ENCODE measurements at regions not wholly inside any gene's neighbourhood (a gene's known extent, or its start where the extent isn't known, plus 50 kb on each side); places are given as distances from the start of the nearest gene placed in this dataset.
"Not testable (repeated sequence)": the region's sequence is repeated elsewhere in the genome, so short reads cannot be mapped to it uniquely, and the experiment has no call there.

DNA sequence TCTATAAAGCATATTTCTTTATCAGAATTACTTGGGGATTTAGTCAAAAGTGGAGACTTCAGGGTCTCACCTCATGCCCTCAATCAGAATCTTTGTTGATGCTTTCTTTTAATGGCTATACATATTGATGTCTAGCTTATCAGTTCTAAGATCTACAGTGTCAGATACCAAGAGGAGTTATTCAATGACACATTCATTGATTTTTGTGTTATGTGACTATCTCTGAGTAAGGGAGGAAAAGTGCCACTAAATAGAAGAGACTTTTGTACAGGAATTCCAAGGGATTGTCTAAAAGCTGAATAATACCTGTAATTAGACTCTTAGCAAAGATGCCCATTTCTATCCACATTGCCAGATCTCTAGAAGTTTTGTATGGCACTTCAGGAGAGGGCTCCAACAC is 87.2 kb downstream of the HLX start:
- H3K27ac Mint-ChIP-seq, result no peak overlapping the region
- H3K4me1 Mint-ChIP-seq, result peaks cover 6% of the 10 kb centered on the region
- no peaks in the 10 kb centered on the region for H3K36me3 Mint-ChIP-seq (ENCODE audit: low read depth)
- H3K27me3 Mint-ChIP-seq (ENCODE audit: low read depth), result peaks cover 13% of the 10 kb centered on the region
- H3K9me3 Mint-ChIP-seq, result peaks cover 13% of the 10 kb centered on the region
- H3K4me3 Mint-ChIP-seq, result no peak overlapping the region
- TF ChIP-seq, protein P1, sequence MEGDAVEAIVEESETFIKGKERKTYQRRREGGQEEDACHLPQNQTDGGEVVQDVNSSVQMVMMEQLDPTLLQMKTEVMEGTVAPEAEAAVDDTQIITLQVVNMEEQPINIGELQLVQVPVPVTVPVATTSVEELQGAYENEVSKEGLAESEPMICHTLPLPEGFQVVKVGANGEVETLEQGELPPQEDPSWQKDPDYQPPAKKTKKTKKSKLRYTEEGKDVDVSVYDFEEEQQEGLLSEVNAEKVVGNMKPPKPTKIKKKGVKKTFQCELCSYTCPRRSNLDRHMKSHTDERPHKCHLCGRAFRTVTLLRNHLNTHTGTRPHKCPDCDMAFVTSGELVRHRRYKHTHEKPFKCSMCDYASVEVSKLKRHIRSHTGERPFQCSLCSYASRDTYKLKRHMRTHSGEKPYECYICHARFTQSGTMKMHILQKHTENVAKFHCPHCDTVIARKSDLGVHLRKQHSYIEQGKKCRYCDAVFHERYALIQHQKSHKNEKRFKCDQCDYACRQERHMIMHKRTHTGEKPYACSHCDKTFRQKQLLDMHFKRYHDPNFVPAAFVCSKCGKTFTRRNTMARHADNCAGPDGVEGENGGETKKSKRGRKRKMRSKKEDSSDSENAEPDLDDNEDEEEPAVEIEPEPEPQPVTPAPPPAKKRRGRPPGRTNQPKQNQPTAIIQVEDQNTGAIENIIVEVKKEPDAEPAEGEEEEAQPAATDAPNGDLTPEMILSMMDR (IDR thresholded peaks at IDR 0.05; ENCODE audit: unreplicated experiment in 3 of 3), result no peak

DNA sequence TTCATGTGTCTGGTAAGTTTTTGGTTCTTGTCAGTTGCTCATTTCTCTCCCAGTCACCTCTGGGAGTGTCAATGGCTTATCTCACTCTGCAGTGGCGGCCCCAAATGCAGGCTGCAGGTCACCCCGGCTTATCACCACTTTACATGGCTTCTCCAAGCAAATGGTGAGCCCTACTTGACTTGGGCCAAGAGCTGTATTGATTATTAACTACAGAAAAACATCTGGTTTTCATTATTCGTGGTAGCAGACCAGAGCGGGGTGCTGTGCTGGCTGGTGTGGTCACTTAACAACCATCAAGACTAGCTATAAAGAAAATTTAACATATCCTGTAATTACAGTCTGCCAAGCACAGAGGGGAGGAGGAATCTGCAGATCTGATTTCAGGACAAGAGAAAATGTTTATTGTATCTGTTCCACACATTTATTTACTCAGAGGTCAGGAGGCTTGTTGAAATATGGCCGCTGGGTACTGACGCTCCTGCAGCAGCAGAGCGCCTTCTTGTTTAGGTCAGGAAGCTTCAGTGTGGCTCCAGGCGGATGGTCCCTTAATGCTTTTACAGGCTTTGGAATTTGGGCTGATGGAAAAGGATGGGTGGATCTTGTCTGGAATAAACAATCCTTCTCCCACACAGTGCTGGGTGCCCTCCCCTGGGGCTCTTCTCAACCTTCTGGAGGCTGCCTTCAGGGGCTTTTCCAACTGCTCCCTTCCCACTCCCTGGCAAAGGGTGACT is 87.8 kb downstream of the HLX start:
- H3K27ac Mint-ChIP-seq, result no peak overlapping the region
- peaks cover 13% of the 10 kb centered on the region for H3K9me3 Mint-ChIP-seq
- H3K4me1 Mint-ChIP-seq, result peaks cover 6% of the 10 kb centered on the region
- H3K4me3 Mint-ChIP-seq, result no peak overlapping the region
- TF ChIP-seq, protein P1 (IDR thresholded peaks at IDR 0.05; ENCODE audit: unreplicated experiment in 3 of 3), result no peak
- H3K27me3 Mint-ChIP-seq (ENCODE audit: low read depth), result peaks cover 10% of the 10 kb centered on the region
- H3K36me3 Mint-ChIP-seq (ENCODE audit: low read depth), result no peaks in the 10 kb centered on the region

DNA sequence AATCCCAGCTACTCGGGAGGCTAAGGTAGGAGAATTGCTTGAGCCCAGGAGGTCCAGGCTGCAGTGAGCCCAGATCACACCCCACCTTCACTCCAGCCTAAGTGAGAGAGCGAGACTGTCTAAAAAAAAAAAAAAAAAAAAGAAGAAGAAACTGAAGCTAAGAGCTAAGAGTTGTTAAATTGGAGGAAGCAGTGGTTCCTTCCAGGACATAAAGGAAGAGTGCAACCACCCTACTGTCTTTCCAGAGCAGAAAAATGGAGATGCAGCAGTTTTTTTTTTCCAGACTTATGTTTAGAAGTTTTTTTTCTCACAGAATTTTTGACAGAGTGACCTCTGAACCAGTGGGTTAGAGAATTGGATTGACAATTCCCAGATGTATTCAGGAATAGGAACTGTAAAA is 88.7 kb downstream of the HLX start:
- H3K9me3 Mint-ChIP-seq, result peaks cover 13% of the 10 kb centered on the region
- no peak overlapping the region for H3K4me3 Mint-ChIP-seq
- no peak overlapping the region for H3K27ac Mint-ChIP-seq
- peaks cover 10% of the 10 kb centered on the region for H3K27me3 Mint-ChIP-seq (ENCODE audit: low read depth)
- TF ChIP-seq, protein P1 (IDR thresholded peaks at IDR 0.05; ENCODE audit: unreplicated experiment in 3 of 3), result no peak
- no peaks in the 10 kb centered on the region for H3K36me3 Mint-ChIP-seq (ENCODE audit: low read depth)
- peaks cover 6% of the 10 kb centered on the region for H3K4me1 Mint-ChIP-seq

DNA sequence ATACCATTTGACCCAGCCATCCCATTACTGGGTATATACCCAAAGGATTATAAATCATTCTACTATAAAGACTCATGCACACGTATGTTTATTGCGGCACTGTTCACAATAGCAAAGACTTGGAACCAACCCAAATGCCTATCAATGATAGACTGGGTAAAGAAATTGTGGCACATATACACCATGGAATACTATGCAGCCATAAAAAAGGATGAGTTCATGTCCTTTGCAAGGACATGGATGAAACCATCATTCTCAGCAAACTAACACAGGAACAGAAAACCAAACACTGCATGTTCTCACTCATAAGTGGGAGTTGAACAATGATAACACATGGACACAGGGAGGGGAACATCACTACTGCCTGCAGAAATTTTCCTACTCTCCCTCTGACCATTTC is 90.0 kb downstream of the HLX start:
- not testable (repeated sequence) for H3K9me3 Mint-ChIP-seq; H3K27me3 Mint-ChIP-seq (ENCODE audit: low read depth); H3K27ac Mint-ChIP-seq; H3K4me1 Mint-ChIP-seq; H3K4me3 Mint-ChIP-seq; H3K36me3 Mint-ChIP-seq (ENCODE audit: low read depth)

DNA sequence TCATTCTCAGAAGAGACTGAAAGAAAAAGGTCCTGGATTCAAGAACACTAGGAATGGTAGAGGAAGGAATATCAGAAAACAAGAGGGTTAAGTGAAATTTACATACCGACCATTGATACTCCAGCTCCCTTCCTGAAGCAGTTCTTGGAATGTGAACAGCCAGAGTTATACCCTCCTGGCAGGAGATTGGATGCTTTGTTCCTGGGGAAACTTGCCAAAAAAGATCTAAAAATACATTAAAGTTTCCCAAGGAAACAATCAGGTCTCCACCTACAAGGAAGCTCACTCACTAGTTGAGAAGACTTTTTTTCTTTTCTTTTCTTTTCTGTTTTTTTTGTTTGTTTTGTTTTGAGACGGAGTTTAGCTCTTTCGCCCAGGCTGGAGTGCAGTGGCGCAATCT is 91.1 kb downstream of the HLX start:
- Mint-ChIP-seq H3K36me3 (ENCODE audit: low read depth) (no peaks in the 10 kb centered on the region), H3K9me3 (peaks cover 4% of the 10 kb centered on the region), H3K4me3 (no peak overlapping the region), H3K27me3 (ENCODE audit: low read depth) (peaks cover 10% of the 10 kb centered on the region), H3K4me1 (peaks cover 6% of the 10 kb centered on the region), H3K27ac (no peak overlapping the region)
- TF ChIP-seq, protein P1 (IDR thresholded peaks at IDR 0.05; ENCODE audit: unreplicated experiment in 3 of 3), result no peak

DNA sequence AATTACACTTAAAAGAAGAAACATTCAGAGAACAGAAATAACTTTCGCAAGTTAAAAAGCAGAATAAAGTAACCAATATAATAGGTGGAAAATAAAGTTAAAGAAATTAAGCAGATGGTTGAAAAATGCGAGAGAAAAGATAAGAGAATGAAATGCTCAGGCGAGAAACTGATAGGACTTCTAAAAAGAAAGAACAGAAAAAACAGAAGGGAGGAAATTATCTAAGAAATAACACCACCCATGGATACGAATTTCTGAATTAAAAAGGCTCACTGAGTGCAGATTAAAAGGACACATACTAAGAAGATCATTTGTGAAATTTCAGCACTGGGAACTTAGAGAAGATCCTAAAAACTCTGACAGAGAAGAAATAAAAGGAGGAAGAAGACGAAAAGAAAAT is 92.0 kb downstream of the HLX start:
- Mint-ChIP-seq H3K27me3 (ENCODE audit: low read depth) (peaks cover 8% of the 10 kb centered on the region), H3K4me1 (peaks cover 6% of the 10 kb centered on the region), H3K4me3 (no peak overlapping the region), H3K36me3 (ENCODE audit: low read depth) (no peaks in the 10 kb centered on the region), H3K9me3 (peaks cover under 1% of the 10 kb centered on the region), H3K27ac (no peak overlapping the region)
- TF ChIP-seq, protein P1 (IDR thresholded peaks at IDR 0.05; ENCODE audit: unreplicated experiment in 3 of 3), result no peak

All from nephron (organoid).